ENCODE measurements at regions not wholly inside any gene's neighbourhood (a gene's known extent, or its start where the extent isn't known, plus 50 kb on each side); places are given as distances from the start of the nearest gene placed in this dataset.
"Not testable (repeated sequence)": the region's sequence is repeated elsewhere in the genome, so short reads cannot be mapped to it uniquely, and the experiment has no call there.

- H3K9ac ChIP-seq (ENCODE audit: low read length); H3K36me3 ChIP-seq (ENCODE audit: insufficient read depth, low read length); DNase-seq; H3K9me2 ChIP-seq (replicated peaks; ENCODE audit: insufficient read depth, low read length); H4K20me1 ChIP-seq (ENCODE audit: insufficient read depth, low read depth, low read length); H3K4me3 ChIP-seq (ENCODE audit: low read length); H3K27ac ChIP-seq (ENCODE audit: low read length); H3K9me3 ChIP-seq (ENCODE audit: low read length); H2AFZ ChIP-seq (ENCODE audit: low read length); H3K79me2 ChIP-seq (ENCODE audit: low read length); H3K4me1 ChIP-seq (ENCODE audit: low read length); H3K27me3 ChIP-seq (ENCODE audit: low read length); H3K4me2 ChIP-seq (ENCODE audit: low read depth, low read length, poor library complexity, severe bottlenecking): not testable (repeated sequence)
Observed at GRCh38 chr9:91019871-91020270, 218.3 kb downstream of the SYK start.

- H3K27me3 ChIP-seq (ENCODE audit: low read length); H3K9ac ChIP-seq (ENCODE audit: low read length); H2AFZ ChIP-seq (ENCODE audit: low read length); H3K9me3 ChIP-seq (ENCODE audit: low read length); H3K9me2 ChIP-seq (replicated peaks; ENCODE audit: insufficient read depth, low read length); H3K27ac ChIP-seq (ENCODE audit: low read length); H3K79me2 ChIP-seq (ENCODE audit: low read length); H3K4me2 ChIP-seq (ENCODE audit: low read depth, low read length, poor library complexity, severe bottlenecking); H3K36me3 ChIP-seq (ENCODE audit: insufficient read depth, low read length); H3K4me1 ChIP-seq (ENCODE audit: low read length); DNase-seq; H4K20me1 ChIP-seq (ENCODE audit: insufficient read depth, low read depth, low read length); H3K4me3 ChIP-seq (ENCODE audit: low read length): not testable (repeated sequence)
Observed at GRCh38 chr9:91021656-91022055, 220.0 kb downstream of the SYK start.

GRCh38 chr9:91023741-91024140 is 222.1 kb downstream of the SYK start:
- no peak overlapping the region for H3K4me2 ChIP-seq (ENCODE audit: low read depth, low read length, poor library complexity, severe bottlenecking)
- H2AFZ ChIP-seq (ENCODE audit: low read length), result no peak overlapping the region
- no peaks in the 10 kb centered on the region for H3K79me2 ChIP-seq (ENCODE audit: low read length)
- no peaks in the 10 kb centered on the region for H4K20me1 ChIP-seq (ENCODE audit: insufficient read depth, low read depth, low read length)
- no peak overlapping the region for H3K27ac ChIP-seq (ENCODE audit: low read length)
- H3K9me3 ChIP-seq (ENCODE audit: low read length), result no peaks in the 10 kb centered on the region
- H3K4me1 ChIP-seq (ENCODE audit: low read length), result no peaks in the 10 kb centered on the region
- H3K27me3 ChIP-seq (ENCODE audit: low read length), result no peaks in the 10 kb centered on the region
- no peaks in the 10 kb centered on the region for H3K36me3 ChIP-seq (ENCODE audit: insufficient read depth, low read length)
- no peak for DNase-seq
- no peak overlapping the region for H3K9ac ChIP-seq (ENCODE audit: low read length)
- no peaks in the 10 kb centered on the region for H3K9me2 ChIP-seq (replicated peaks; ENCODE audit: insufficient read depth, low read length)
- no peak overlapping the region for H3K4me3 ChIP-seq (ENCODE audit: low read length)

- no peaks in the 10 kb centered on the region for H3K36me3 ChIP-seq (ENCODE audit: insufficient read depth, low read length)
- H3K9me2 ChIP-seq (replicated peaks; ENCODE audit: insufficient read depth, low read length), result no peaks in the 10 kb centered on the region
- no peak overlapping the region for H3K9ac ChIP-seq (ENCODE audit: low read length)
- no peak overlapping the region for H2AFZ ChIP-seq (ENCODE audit: low read length)
- no peak overlapping the region for H3K4me3 ChIP-seq (ENCODE audit: low read length)
- H3K4me1 ChIP-seq (ENCODE audit: low read length), result no peaks in the 10 kb centered on the region
- no peaks in the 10 kb centered on the region for H3K79me2 ChIP-seq (ENCODE audit: low read length)
- H4K20me1 ChIP-seq (ENCODE audit: insufficient read depth, low read depth, low read length), result no peaks in the 10 kb centered on the region
- no peak overlapping the region for H3K4me2 ChIP-seq (ENCODE audit: low read depth, low read length, poor library complexity, severe bottlenecking)
- H3K27me3 ChIP-seq (ENCODE audit: low read length), result no peaks in the 10 kb centered on the region
- H3K27ac ChIP-seq (ENCODE audit: low read length), result no peak overlapping the region
- DNase-seq, result no peak
- H3K9me3 ChIP-seq (ENCODE audit: low read length), result no peaks in the 10 kb centered on the region
Observed at GRCh38 chr9:91024841-91025240, 223.2 kb downstream of the SYK start.

DNA sequence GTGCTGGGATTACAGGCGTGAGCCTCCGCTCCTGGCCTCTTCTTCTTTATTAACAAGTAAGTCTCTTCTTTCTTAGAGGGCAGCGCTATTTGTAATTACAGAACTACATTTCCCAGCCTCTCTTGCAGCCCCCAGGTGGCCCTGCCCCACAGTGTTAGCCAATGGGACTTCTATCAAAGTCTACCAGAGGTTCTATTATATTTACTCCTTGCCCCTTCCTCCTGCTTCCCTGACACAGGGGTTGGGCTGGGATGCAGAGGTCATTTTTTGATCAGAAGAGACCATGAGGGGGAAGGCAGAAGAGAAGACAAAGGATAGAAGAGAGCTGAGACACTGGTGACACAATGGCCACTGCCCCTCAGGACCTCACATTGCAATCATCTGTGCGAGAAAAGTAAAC is 224.2 kb downstream of the SYK start:
- H3K4me3 ChIP-seq (ENCODE audit: low read length), result no peak overlapping the region
- no peaks in the 10 kb centered on the region for H3K4me1 ChIP-seq (ENCODE audit: low read length)
- no peaks in the 10 kb centered on the region for H3K79me2 ChIP-seq (ENCODE audit: low read length)
- H2AFZ ChIP-seq (ENCODE audit: low read length), result no peak overlapping the region
- no peak for DNase-seq
- no peaks in the 10 kb centered on the region for H3K36me3 ChIP-seq (ENCODE audit: insufficient read depth, low read length)
- no peaks in the 10 kb centered on the region for H3K9me3 ChIP-seq (ENCODE audit: low read length)
- H3K9ac ChIP-seq (ENCODE audit: low read length), result no peak overlapping the region
- H3K4me2 ChIP-seq (ENCODE audit: low read depth, low read length, poor library complexity, severe bottlenecking), result no peak overlapping the region
- no peaks in the 10 kb centered on the region for H3K27me3 ChIP-seq (ENCODE audit: low read length)
- no peaks in the 10 kb centered on the region for H3K9me2 ChIP-seq (replicated peaks; ENCODE audit: insufficient read depth, low read length)
- no peak overlapping the region for H3K27ac ChIP-seq (ENCODE audit: low read length)
- H4K20me1 ChIP-seq (ENCODE audit: insufficient read depth, low read depth, low read length), result no peaks in the 10 kb centered on the region

DNA sequence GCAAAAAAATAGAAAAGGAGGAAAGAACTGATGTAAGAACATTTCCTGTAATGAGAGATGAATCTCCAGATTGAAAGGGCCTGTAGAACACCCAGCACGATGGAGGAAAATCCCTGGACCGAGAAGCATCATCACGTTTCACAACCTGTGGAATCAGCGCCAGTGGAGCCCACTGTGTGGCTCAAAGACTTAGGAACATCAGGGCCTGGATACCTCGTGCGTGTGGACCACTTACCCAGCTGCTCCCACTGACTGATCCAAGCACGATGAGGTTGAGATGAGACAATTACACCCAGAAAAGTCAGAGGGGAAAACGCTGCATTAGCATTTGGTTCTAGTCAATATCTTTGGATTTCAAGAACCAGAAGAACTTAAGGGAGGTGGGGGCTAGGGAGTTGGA is 224.6 kb downstream of the SYK start:
- Histone ChIP-seq H3K9ac (ENCODE audit: low read length) (no peak overlapping the region), H3K79me2 (ENCODE audit: low read length) (no peaks in the 10 kb centered on the region)

DNA sequence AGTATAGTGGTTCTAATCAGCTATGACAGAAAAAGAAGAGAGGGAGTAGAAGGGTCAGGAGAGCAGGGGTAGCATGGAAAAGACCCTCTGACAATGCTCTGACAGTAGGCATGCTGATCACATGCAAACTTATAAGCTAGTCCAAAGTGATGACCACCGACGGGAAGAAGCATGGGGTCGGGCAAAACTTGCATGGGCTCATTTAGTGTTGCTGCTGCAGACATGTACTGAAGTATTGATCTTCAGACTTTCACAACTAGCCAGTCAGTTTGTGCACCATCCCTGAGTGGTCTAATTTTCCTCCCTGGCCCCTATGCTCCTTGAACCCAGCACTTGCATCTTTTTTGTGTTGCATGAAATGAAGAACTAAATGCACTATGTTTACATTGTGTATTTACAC is 225.4 kb downstream of the SYK start:
- Histone ChIP-seq H3K27ac (ENCODE audit: low read length) (no peak overlapping the region), H2AFZ (ENCODE audit: low read length) (no peak overlapping the region), H3K9me3 (ENCODE audit: low read length) (no peaks in the 10 kb centered on the region), H4K20me1 (ENCODE audit: insufficient read depth, low read depth, low read length) (no peaks in the 10 kb centered on the region), H3K4me3 (ENCODE audit: low read length) (no peak overlapping the region), H3K79me2 (ENCODE audit: low read length) (no peaks in the 10 kb centered on the region), H3K4me1 (ENCODE audit: low read length) (no peaks in the 10 kb centered on the region), H3K9ac (ENCODE audit: low read length) (no peak overlapping the region), H3K9me2 (replicated peaks; ENCODE audit: insufficient read depth, low read length) (no peaks in the 10 kb centered on the region), H3K4me2 (ENCODE audit: low read depth, low read length, poor library complexity, severe bottlenecking) (no peak overlapping the region), H3K27me3 (ENCODE audit: low read length) (no peaks in the 10 kb centered on the region), H3K36me3 (ENCODE audit: insufficient read depth, low read length) (no peaks in the 10 kb centered on the region)
- no peak for DNase-seq

More for the DNA sequence above, 224.6 kb downstream of the SYK start:
- no peak for DNase-seq
- H3K27ac ChIP-seq (ENCODE audit: low read length), result no peak overlapping the region
- H3K4me2 ChIP-seq (ENCODE audit: low read depth, low read length, poor library complexity, severe bottlenecking), result no peak overlapping the region
- H2AFZ ChIP-seq (ENCODE audit: low read length), result no peak overlapping the region
- H3K9me2 ChIP-seq (replicated peaks; ENCODE audit: insufficient read depth, low read length), result no peaks in the 10 kb centered on the region
- H3K9me3 ChIP-seq (ENCODE audit: low read length), result no peaks in the 10 kb centered on the region
- no peaks in the 10 kb centered on the region for H3K27me3 ChIP-seq (ENCODE audit: low read length)
- no peaks in the 10 kb centered on the region for H4K20me1 ChIP-seq (ENCODE audit: insufficient read depth, low read depth, low read length)
- H3K4me3 ChIP-seq (ENCODE audit: low read length), result no peak overlapping the region
- no peaks in the 10 kb centered on the region for H3K36me3 ChIP-seq (ENCODE audit: insufficient read depth, low read length)
- no peaks in the 10 kb centered on the region for H3K4me1 ChIP-seq (ENCODE audit: low read length)

DNA sequence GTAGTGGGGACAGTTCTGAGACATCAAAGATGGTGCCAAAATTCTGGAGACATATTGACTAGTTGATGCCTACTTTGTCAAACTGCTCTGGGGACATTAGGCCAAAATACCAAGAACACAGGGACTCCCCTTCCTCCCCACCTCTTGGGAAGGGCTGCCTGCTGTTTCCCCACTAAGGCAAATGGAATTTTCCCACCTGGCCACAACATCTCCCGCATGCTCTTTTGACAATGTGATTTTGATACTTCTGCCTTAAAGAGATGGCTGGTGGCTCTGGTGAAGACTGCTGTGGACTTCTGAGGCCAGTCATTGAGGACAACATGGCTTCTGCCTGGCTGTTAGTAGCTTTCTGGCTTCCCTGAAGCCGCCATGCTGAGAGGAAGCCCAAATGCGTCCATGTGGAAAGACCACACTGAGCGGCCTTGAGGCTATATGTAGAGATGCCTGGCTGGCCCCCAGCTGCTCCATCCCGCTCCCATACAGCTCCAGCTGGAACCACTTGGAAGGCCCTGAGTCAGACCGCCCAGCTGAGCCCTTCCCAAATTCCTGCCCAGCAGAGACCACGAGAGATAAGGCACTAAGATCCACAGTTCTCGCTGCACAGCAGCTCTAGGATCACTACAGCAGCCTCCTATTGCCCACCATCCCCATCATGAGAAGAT is 226.7 kb downstream of the SYK start:
- Histone ChIP-seq H3K9me2 (replicated peaks; ENCODE audit: insufficient read depth, low read length) (no peaks in the 10 kb centered on the region), H4K20me1 (ENCODE audit: insufficient read depth, low read depth, low read length) (no peaks in the 10 kb centered on the region), H3K79me2 (ENCODE audit: low read length) (no peaks in the 10 kb centered on the region), H3K9me3 (ENCODE audit: low read length) (no peaks in the 10 kb centered on the region), H3K27me3 (ENCODE audit: low read length) (no peaks in the 10 kb centered on the region), H3K4me1 (ENCODE audit: low read length) (no peaks in the 10 kb centered on the region), H3K4me3 (ENCODE audit: low read length) (no peak overlapping the region), H3K27ac (ENCODE audit: low read length) (no peak overlapping the region), H3K36me3 (ENCODE audit: insufficient read depth, low read length) (no peaks in the 10 kb centered on the region), H2AFZ (ENCODE audit: low read length) (no peak overlapping the region), H3K4me2 (ENCODE audit: low read depth, low read length, poor library complexity, severe bottlenecking) (no peak overlapping the region), H3K9ac (ENCODE audit: low read length) (no peak overlapping the region)
- no peak for DNase-seq

Data from Karpas-422 (cell line).